ENCODE measurements at regions not wholly inside any gene's neighbourhood (a gene's known extent, or its start where the extent isn't known, plus 50 kb on each side); places are given as distances from the start of the nearest gene placed in this dataset.

- TF ChIP-seq CTCF (IDR thresholded peaks at IDR 0.05 in 8 of 11, conservative IDR thresholded peaks at IDR 0.05 in 3 of 11) = no peak
- TF ChIP-seq POLR2AphosphoS5 (IDR thresholded peaks at IDR 0.05) = no peak
- TF ChIP-seq POLR2A (IDR thresholded peaks at IDR 0.05) = no peak
Observed at GRCh38 chr20:58129721-58130151, 98.7 kb downstream of the ANKRD60 start.
